ENCODE measurements at regions not wholly inside any gene's neighbourhood (a gene's known extent, or its start where the extent isn't known, plus 50 kb on each side); places are given as distances from the start of the nearest gene placed in this dataset.

GRCh38 chr5:92962752-92963151 is 618.3 kb downstream of the NR2F1-AS1 start:
- TF ChIP-seq CTCF (IDR thresholded peaks at IDR 0.05) = no peak
- no peak for TF ChIP-seq POLR2A (IDR thresholded peaks at IDR 0.05)
